ENCODE measurements at regions not wholly inside any gene's neighbourhood (a gene's known extent, or its start where the extent isn't known, plus 50 kb on each side); places are given as distances from the start of the nearest gene placed in this dataset.

GRCh38 chr7:91330866-91331265 lies 66.6 kb downstream of the FZD1 start:
- TF ChIP-seq, protein P1, sequence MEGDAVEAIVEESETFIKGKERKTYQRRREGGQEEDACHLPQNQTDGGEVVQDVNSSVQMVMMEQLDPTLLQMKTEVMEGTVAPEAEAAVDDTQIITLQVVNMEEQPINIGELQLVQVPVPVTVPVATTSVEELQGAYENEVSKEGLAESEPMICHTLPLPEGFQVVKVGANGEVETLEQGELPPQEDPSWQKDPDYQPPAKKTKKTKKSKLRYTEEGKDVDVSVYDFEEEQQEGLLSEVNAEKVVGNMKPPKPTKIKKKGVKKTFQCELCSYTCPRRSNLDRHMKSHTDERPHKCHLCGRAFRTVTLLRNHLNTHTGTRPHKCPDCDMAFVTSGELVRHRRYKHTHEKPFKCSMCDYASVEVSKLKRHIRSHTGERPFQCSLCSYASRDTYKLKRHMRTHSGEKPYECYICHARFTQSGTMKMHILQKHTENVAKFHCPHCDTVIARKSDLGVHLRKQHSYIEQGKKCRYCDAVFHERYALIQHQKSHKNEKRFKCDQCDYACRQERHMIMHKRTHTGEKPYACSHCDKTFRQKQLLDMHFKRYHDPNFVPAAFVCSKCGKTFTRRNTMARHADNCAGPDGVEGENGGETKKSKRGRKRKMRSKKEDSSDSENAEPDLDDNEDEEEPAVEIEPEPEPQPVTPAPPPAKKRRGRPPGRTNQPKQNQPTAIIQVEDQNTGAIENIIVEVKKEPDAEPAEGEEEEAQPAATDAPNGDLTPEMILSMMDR (IDR thresholded peaks at IDR 0.05) = no peak
- no peak for TF ChIP-seq POLR2A (IDR thresholded peaks at IDR 0.05)
